RWPE1 (cell line): ENCODE measurements at regions not wholly inside any gene's neighbourhood (a gene's known extent, or its start where the extent isn't known, plus 50 kb on each side); places are given as distances from the start of the nearest gene placed in this dataset.

ENCODE experiments used
- CTCF ChIA-PET: fragments of 350-600 bp; sonication (Branson Sonifier 250); formaldehyde crosslinking; extraction: SDS; loops from one replicate; lab custom pipeline; 2021; lab: Yijun Ruan, JAX
- POLR2A ChIA-PET: fragments of 400-600 bp; formaldehyde crosslinking; extraction: SDS; loops from one replicate; lab custom pipeline; 2020; ENCODE audit warnings: antibody characterized with exemption; ENCODE audit not compliant: low non-redundant PET; lab: Yijun Ruan, JAX
- DNase-seq: peaks from one replicate; pipeline ENCODE4 v3.0.0; 2012; ENCODE audit warnings: low spot score
- H3K27ac ChIP-seq: fragments of 450-650 bp; 2 replicates; pipeline ENCODE4 v1.5.1; 2017
- CTCF ChIP-seq: fragments of 450-650 bp; conservative IDR thresholded peaks from 2 replicates; pipeline ENCODE4 v1.5.1; 2017; ENCODE audit warnings: low read depth, mild to moderate bottlenecking

- CTCF ChIA-PET: no interaction called here
- POLR2A ChIA-PET: no interaction called here
Observed at GRCh38 chr5:2263763-2264162, 381.0 kb upstream of the IRX4 start.

GRCh38 chr5:2262620-2263019, 379.9 kb upstream of the IRX4 start:
- no peak for DNase-seq
- ChIA-PET CTCF (no interaction called here), POLR2A (no interaction called here)
- TF ChIP-seq CTCF: no peak
- no peak overlapping the region for H3K27ac ChIP-seq

More at GRCh38 chr5:2263763-2264162, 381.0 kb upstream of the IRX4 start:
- no peak for DNase-seq
- no peak for TF ChIP-seq CTCF
- no peak overlapping the region for H3K27ac ChIP-seq

GRCh38 chr5:2261004-2261703, 378.4 kb upstream of the IRX4 start:
- CTCF ChIA-PET: no interaction called here
- TF ChIP-seq CTCF: no peak
- POLR2A ChIA-PET: no interaction called here

GRCh38 chr5:2260211-2261003, 377.7 kb upstream of the IRX4 start:
- no peak for TF ChIP-seq CTCF
- CTCF ChIA-PET: no interaction called here

More at GRCh38 chr5:2261004-2261703, 378.4 kb upstream of the IRX4 start:
- DNase-seq: no peak
- no peak overlapping the region for H3K27ac ChIP-seq

GRCh38 chr5:2259494-2260107, 376.9 kb upstream of the IRX4 start:
- no peak for TF ChIP-seq CTCF
- ChIA-PET CTCF (no interaction called here), POLR2A (no interaction called here)
- H3K27ac ChIP-seq: no peak overlapping the region
- no peak for DNase-seq

More at GRCh38 chr5:2260211-2261003, 377.7 kb upstream of the IRX4 start:
- H3K27ac ChIP-seq: no peak overlapping the region
- no peak for DNase-seq
- POLR2A ChIA-PET: no interaction called here

- DNase-seq: no peak
- CTCF ChIA-PET: no interaction called here
- POLR2A ChIA-PET: no interaction called here
Observed at GRCh38 chr5:2258861-2259260, 376.1 kb upstream of the IRX4 start.

More at GRCh38 chr5:2258861-2259260, 376.1 kb upstream of the IRX4 start:
- H3K27ac ChIP-seq: no peak overlapping the region
- TF ChIP-seq CTCF: no peak
